HepG2 (cell line): ENCODE measurements at regions not wholly inside any gene's neighbourhood (a gene's known extent, or its start where the extent isn't known, plus 50 kb on each side); places are given as distances from the start of the nearest gene placed in this dataset.

ENCODE experiments used
- ATAC-seq: fragments of 200-7000 bp; cut with Tn5 transposase; 3 replicates; pipeline ENCODE4 v1.9.1; 2020; ENCODE audit warnings: mild to moderate bottlenecking, moderate library complexity
- BruUV-seq: library from RNA; stranded (reverse); fragments of 400-500 nt; replicated peaks from 2 replicates; lab custom pipeline; 2021; lab: Mats Ljungman, UMichigan
- CTCF ChIA-PET: fragments of 300-600 bp; formaldehyde crosslinking; extraction: SDS; loops from one replicate; lab custom pipeline; 2021; ENCODE audit warnings: low total read pairs, inconsistent platforms, low intra/inter-chr PET ratio; lab: Yijun Ruan, JAX
- POLR2A ChIA-PET: fragments of 350-600 bp; sonication (Branson Sonifier 250); formaldehyde crosslinking; loops from one replicate; lab custom pipeline; 2020; ENCODE audit warnings: antibody characterized with exemption, inconsistent platforms; lab: Yijun Ruan, JAX
- DNase-seq: peaks from one replicate; pipeline ENCODE4 v3.0.0-alpha.2; 2015; ENCODE audit warnings: low spot score
- FAIRE-seq: peaks from 3 replicates; lab custom pipeline; 2011; peaks lifted over from hg19 to GRCh38; lab: Jason Lieb, UNC
- H2AFZ ChIP-seq: one replicate; pipeline ENCODE4 v1.6.1; 2011; ENCODE audit warnings: low read length, inconsistent platforms
- H3K27ac ChIP-seq: fragments of 300-600 bp; 3 replicates; pipeline ENCODE4 v1.8.0; 2011; ENCODE audit warnings: mixed run types, mild to moderate bottlenecking, mixed read lengths, low read length, inconsistent platforms; ENCODE audit not compliant: insufficient read depth; ENCODE audit errors: extremely low read length
- H3K27me3 ChIP-seq, 2 experiments: fragments of 200-600 bp in 1 of 2; 2 replicates in 1 of 2; 3 replicates in 1 of 2; pipeline versions ENCODE4 v1.6.0 to v1.8.0; 2011; ENCODE audit warnings: low read length in 2 of 2, mild to moderate bottlenecking in 2 of 2, moderate library complexity in 2 of 2, inconsistent platforms in 1 of 2; ENCODE audit not compliant: insufficient read depth in 2 of 2, control insufficient read depth in 1 of 2
- H3K36me3 ChIP-seq, 2 experiments: fragments of 200-600 bp in 1 of 2; replicated peaks in 1 of 2; 2 replicates in 1 of 2; 3 replicates in 1 of 2; pipeline versions ENCODE4 v1.5.1 to v1.8.0; 2011; ENCODE audit warnings: low read length in 2 of 2, inconsistent platforms in 1 of 2; ENCODE audit not compliant: insufficient read depth in 2 of 2, control insufficient read depth in 1 of 2
- H3K4me1 ChIP-seq: 2 replicates; pipeline ENCODE4 v1.5.1; 2012; ENCODE audit warnings: low read length, inconsistent platforms; ENCODE audit not compliant: insufficient read depth
- H3K4me2 ChIP-seq: 2 replicates; pipeline ENCODE4 v1.6.0; 2011; ENCODE audit warnings: low read depth, low read length, inconsistent platforms
- H3K4me3 ChIP-seq, 3 experiments: fragments of 200-600 bp in 1 of 3; sonication (generic), shearing (Covaris generic) in 1 of 3; replicated peaks in 1 of 3; 2 replicates each; pipeline ENCODE4 v1.5.1; 2011 to 2016; ENCODE audit warnings: low read length in 3 of 3, inconsistent platforms in 2 of 3, low read depth in 2 of 3, mild to moderate bottlenecking in 2 of 3, control low read depth in 1 of 3, mixed read lengths in 1 of 3; ENCODE audit not compliant: insufficient read depth in 1 of 3
- H3K79me2 ChIP-seq: one replicate; pipeline ENCODE4 v1.6.1; 2011; ENCODE audit warnings: low read length, inconsistent platforms; ENCODE audit not compliant: insufficient read depth
- H3K9ac ChIP-seq: 2 replicates; pipeline ENCODE4 v1.6.0; 2011; ENCODE audit warnings: mild to moderate bottlenecking, low read depth, low read length, inconsistent platforms; ENCODE audit not compliant: insufficient read depth
- H3K9me3 ChIP-seq: 2 replicates; pipeline ENCODE4 v1.5.1; 2012; ENCODE audit warnings: mild to moderate bottlenecking, low read length
- H4K20me1 ChIP-seq: 2 replicates; pipeline ENCODE4 v1.6.0; 2011; ENCODE audit warnings: inconsistent platforms, mild to moderate bottlenecking, low read length, moderate library complexity; ENCODE audit not compliant: insufficient read depth
- MAZ ChIP-seq, 2 experiments: sonication (generic) in 1 of 2; formaldehyde crosslinking in 1 of 2; IDR thresholded peaks; 2 replicates each; pipeline versions ENCODE4 v1.5.0 to v1.6.1; 2012 to 2020; ENCODE audit warnings: low read depth in 2 of 2, mild to moderate bottlenecking in 2 of 2, borderline replicate concordance in 1 of 2, improper control_type of control experiment in 1 of 2, low read length in 1 of 2, missing genetic modification reagents in 1 of 2, moderate library complexity in 1 of 2
- MBNL3 ChIP-seq: fragments of 250-450 bp; sonication (Bioruptor Pico); conservative IDR thresholded peaks from 2 replicates; pipeline ENCODE4 v1.8.0; 2022; ENCODE audit warnings: mild to moderate bottlenecking, inconsistent platforms
- ZBTB26 ChIP-seq: IDR thresholded peaks from 2 replicates; pipeline ENCODE4 v1.6.1; 2016; ENCODE audit warnings: missing compliant biosample characterization, missing genetic modification reagents, borderline replicate concordance
- ZNF142 ChIP-seq: sonication (generic); formaldehyde crosslinking; IDR thresholded peaks from 2 replicates; pipeline ENCODE4 v1.4.0; 2020; ENCODE audit warnings: missing genetic modification reagents
- ZNF280B ChIP-seq: sonication (generic); formaldehyde crosslinking; IDR thresholded peaks from 2 replicates; pipeline ENCODE4 v1.5.0; 2020; ENCODE audit warnings: missing genetic modification reagents, mild to moderate bottlenecking, borderline replicate concordance
- ZNF354B ChIP-seq: sonication (generic); formaldehyde crosslinking; IDR thresholded peaks from 2 replicates; pipeline ENCODE4 v1.8.0; 2022; ENCODE audit warnings: mild to moderate bottlenecking, missing genetic modification reagents
- WGBS: methylation state at CpG from one replicate; pipeline ENCODE4 v1.1.6; 2017; ENCODE audit warnings: low lambda C conversion rate; 5-methylcytosine and 5-hydroxymethylcytosine counted together
- in situ Hi-C: cut with HindIII; loops from 2 replicates; pipeline ENCODE4 v1.10.0; 2017; ENCODE audit warnings: low pct_unique_long_range_greater_than_20kb; ENCODE audit not compliant: extremely low pct_ligation_motif_present
- intact Hi-C: fragments of 100-400 bp; cut with micrococcal nuclease; formaldehyde crosslinking; loops from one replicate; pipeline ENCODE4 v1.10.0; 2022; ENCODE audit not compliant: unreplicated experiment
- TF ChIP-seq, protein P1 (sequence below): sonication (generic); formaldehyde crosslinking; IDR thresholded peaks from 2 replicates; pipeline ENCODE4 v1.4.0; 2020; ENCODE audit warnings: missing genetic modification reagents

- H3K36me3 ChIP-seq: no peaks in the 10 kb centered on the region
- TF ChIP-seq MAZ (IDR thresholded peaks at IDR 0.05; ENCODE audit: borderline replicate concordance, low read depth, low read length): no peak
- no peak for TF ChIP-seq MAZ (CRISPR knock-in tag; IDR thresholded peaks at IDR 0.05; ENCODE audit: low read depth)
- no peak for TF ChIP-seq ZNF280B
- TF ChIP-seq MBNL3 (CRISPR knock-in tag): no peak
- TF ChIP-seq, all 625 proteins: peak for 0
- in situ Hi-C loops: no loop called here
- ATAC-seq (no peak), DNase-seq (no peak), FAIRE-seq (no peak)
- no peaks in the 10 kb centered on the region for H3K9me3 ChIP-seq
- CTCF ChIA-PET: no interaction called here
- H4K20me1 ChIP-seq: no peaks in the 10 kb centered on the region
- H3K4me2 ChIP-seq: no peak overlapping the region
- no peak overlapping the region for H3K4me3 ChIP-seq
- no TSS peak for BruUV-seq
- no peaks in the 10 kb centered on the region for H3K79me2 ChIP-seq
- H3K27me3 ChIP-seq: no peaks in the 10 kb centered on the region; a peak in 1 of 5 replicates
- 4% methylated on average over 6 of the region's 6 CpGs for WGBS
- H3K9ac ChIP-seq: no peak overlapping the region
- intact Hi-C loops: no loop called here
- H3K4me1 ChIP-seq: no peaks in the 10 kb centered on the region
- no peak overlapping the region for H2AFZ ChIP-seq
- POLR2A ChIA-PET: no interaction called here
- no peak overlapping the region for H3K27ac ChIP-seq
Measured at GRCh38 chr18:68429111-68429510, 285.8 kb downstream of the TMX3 start.

DNA sequence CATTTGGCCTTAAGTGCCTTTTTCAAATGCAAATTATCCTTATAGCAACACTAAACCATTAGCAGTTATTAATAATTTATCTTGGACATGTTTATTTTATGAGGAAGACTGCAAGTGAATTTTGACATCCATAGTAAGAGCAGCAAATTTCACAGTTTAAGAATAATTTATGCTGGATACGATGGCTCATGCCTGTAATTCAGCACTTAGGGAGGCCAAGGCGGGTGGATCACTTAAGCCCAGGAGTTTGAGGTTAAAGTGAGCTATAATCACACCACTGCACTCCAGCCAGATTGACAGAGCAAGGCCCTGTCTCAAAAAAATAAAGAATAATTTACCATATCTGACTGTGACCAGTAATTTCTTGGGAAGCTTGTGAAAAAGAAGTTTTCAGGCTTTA is 286.2 kb downstream of the TMX3 start:
- FAIRE-seq (no peak), ATAC-seq (no peak), DNase-seq (no peak)
- H3K79me2 ChIP-seq: no peaks in the 10 kb centered on the region
- H3K27me3 ChIP-seq: no peaks in the 10 kb centered on the region; a peak in 1 of 5 replicates
- no peaks in the 10 kb centered on the region for H3K9me3 ChIP-seq
- no peaks in the 10 kb centered on the region for H3K36me3 ChIP-seq
- intact Hi-C loops: no loop called here
- ChIA-PET POLR2A (no interaction called here), CTCF (no interaction called here)
- 0% methylated on average over 2 of the region's 2 CpGs for WGBS
- no peak overlapping the region for H2AFZ ChIP-seq
- no peak overlapping the region for H3K4me3 ChIP-seq
- no peak overlapping the region for H3K9ac ChIP-seq
- no TSS peak for BruUV-seq
- no peaks in the 10 kb centered on the region for H3K4me1 ChIP-seq
- no peaks in the 10 kb centered on the region for H4K20me1 ChIP-seq
- H3K4me2 ChIP-seq: no peak overlapping the region
- in situ Hi-C loops: no loop called here
- H3K27ac ChIP-seq: no peak overlapping the region
- TF ChIP-seq ZBTB26 (CRISPR knock-in tag) (no peak), ZNF354B (CRISPR knock-in tag) (no peak), ZNF142 (no peak)
- TF ChIP-seq, protein P1, sequence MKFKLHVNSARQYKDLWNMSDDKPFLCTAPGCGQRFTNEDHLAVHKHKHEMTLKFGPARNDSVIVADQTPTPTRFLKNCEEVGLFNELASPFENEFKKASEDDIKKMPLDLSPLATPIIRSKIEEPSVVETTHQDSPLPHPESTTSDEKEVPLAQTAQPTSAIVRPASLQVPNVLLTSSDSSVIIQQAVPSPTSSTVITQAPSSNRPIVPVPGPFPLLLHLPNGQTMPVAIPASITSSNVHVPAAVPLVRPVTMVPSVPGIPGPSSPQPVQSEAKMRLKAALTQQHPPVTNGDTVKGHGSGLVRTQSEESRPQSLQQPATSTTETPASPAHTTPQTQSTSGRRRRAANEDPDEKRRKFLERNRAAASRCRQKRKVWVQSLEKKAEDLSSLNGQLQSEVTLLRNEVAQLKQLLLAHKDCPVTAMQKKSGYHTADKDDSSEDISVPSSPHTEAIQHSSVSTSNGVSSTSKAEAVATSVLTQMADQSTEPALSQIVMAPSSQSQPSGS (CRISPR knock-in tag): no peak
